ENCODE measurements at regions not wholly inside any gene's neighbourhood (a gene's known extent, or its start where the extent isn't known, plus 50 kb on each side); places are given as distances from the start of the nearest gene placed in this dataset.

GRCh38 chr21:33128538-33128937, 58.6 kb downstream of the OLIG1 start:
- TF ChIP-seq RFX5 (IDR thresholded peaks at IDR 0.05) (no peak), ZSCAN20 (CRISPR knock-in tag; IDR thresholded peaks at IDR 0.05) (no peak), CTCF (IDR thresholded peaks at IDR 0.05) (no peak), POLR2A (IDR thresholded peaks at IDR 0.05; ENCODE audit: low read length) (no peak), TP53 (CRISPR knock-in tag; IDR thresholded peaks at IDR 0.05) (no peak), FOSL2 (IDR thresholded peaks at IDR 0.05) (no peak), FOSL2 (CRISPR knock-in tag; IDR thresholded peaks at IDR 0.05) (no peak), PBX3 (IDR thresholded peaks at IDR 0.05) (no peak), BHLHE40 (IDR thresholded peaks at IDR 0.05; ENCODE audit: low read depth, low read length) (no peak), POLR2AphosphoS2 (conservative IDR thresholded peaks at IDR 0.05; ENCODE audit: low read length) (no peak), RAD21 (conservative IDR thresholded peaks at IDR 0.05 in 1 of 2, IDR thresholded peaks at IDR 0.05 in 1 of 2) (no peak)
